Fibroblast of mammary gland (primary cell): ENCODE measurements at regions not wholly inside any gene's neighbourhood (a gene's known extent, or its start where the extent isn't known, plus 50 kb on each side); places are given as distances from the start of the nearest gene placed in this dataset.
"Not testable (repeated sequence)": the region's sequence is repeated elsewhere in the genome, so short reads cannot be mapped to it uniquely, and the experiment has no call there.

Source experiments
- DNase-seq: peaks from one replicate; pipeline ENCODE4 v3.0.0-alpha.2; 2010; ENCODE audit warnings: low read depth
- H3K4me3 ChIP-seq: 2 replicates; pipeline ENCODE4 v1.5.1; 2011; ENCODE audit warnings: low read depth, mild to moderate bottlenecking, low read length, moderate library complexity; ENCODE audit not compliant: control insufficient read depth
- CTCF ChIP-seq: conservative IDR thresholded peaks from 2 replicates; pipeline ENCODE4 v1.5.1; 2011; ENCODE audit warnings: low read depth, low read length, inconsistent platforms; ENCODE audit not compliant: control insufficient read depth, insufficient read depth

- no peak overlapping the region for H3K4me3 ChIP-seq
- no peak for TF ChIP-seq CTCF
- no peak for DNase-seq
These were observed 406.7 kb upstream of the POT1 start for GRCh38 chr7:125336326-125336725.

- H3K4me3 ChIP-seq: no peak overlapping the region
- no peak for TF ChIP-seq CTCF
- no peak for DNase-seq
These were observed 397.1 kb upstream of the POT1 start for GRCh38 chr7:125326666-125327255.

GRCh38 chr7:125316466-125316865 is 386.8 kb upstream of the POT1 start:
- no peak overlapping the region for H3K4me3 ChIP-seq
- no peak for TF ChIP-seq CTCF
- DNase-seq: no peak

- no peak for TF ChIP-seq CTCF
- no peak overlapping the region for H3K4me3 ChIP-seq
- DNase-seq: no peak
These were observed 369.6 kb upstream of the POT1 start for GRCh38 chr7:125299003-125299765.

GRCh38 chr7:125279961-125280360 is 350.3 kb upstream of the POT1 start:
- no peak for DNase-seq
- TF ChIP-seq CTCF: no peak
- H3K4me3 ChIP-seq: no peak overlapping the region

GRCh38 chr7:125278318-125278717 is 348.7 kb upstream of the POT1 start:
- TF ChIP-seq CTCF: no peak
- DNase-seq: no peak
- no peak overlapping the region for H3K4me3 ChIP-seq

GRCh38 chr7:125274742-125275141 is 345.1 kb upstream of the POT1 start:
- DNase-seq, H3K4me3 ChIP-seq: not testable (repeated sequence)

GRCh38 chr7:125264174-125264856 is 334.7 kb upstream of the POT1 start:
- not testable (repeated sequence) for DNase-seq, H3K4me3 ChIP-seq

- not testable (repeated sequence) for DNase-seq, H3K4me3 ChIP-seq
These were observed 329.3 kb upstream of the POT1 start for GRCh38 chr7:125258876-125259417.
